Testis (tissue), 2 donors: ENCODE measurements at regions not wholly inside any gene's neighbourhood (a gene's known extent, or its start where the extent isn't known, plus 50 kb on each side); places are given as distances from the start of the nearest gene placed in this dataset.

Experiments
- POLR2A ChIP-seq: fragments of 450-650 bp; IDR thresholded peaks from one replicate; pipeline ENCODE4 v1.6.1; 2017; ENCODE audit warnings: antibody characterized with exemption, mild to moderate bottlenecking, moderate library complexity
- TF ChIP-seq, protein P1 (sequence below), 3 experiments: fragments of 450-650 bp in 2 of 3; fragments of 200-600 bp in 1 of 3; sonication (generic) in 1 of 3; IDR thresholded peaks; one replicate each; pipeline ENCODE4 v1.5.1; 2016 to 2019; ENCODE audit warnings: antibody characterized with exemption in 3 of 3, mild to moderate bottlenecking in 2 of 3, moderate library complexity in 1 of 3

DNA sequence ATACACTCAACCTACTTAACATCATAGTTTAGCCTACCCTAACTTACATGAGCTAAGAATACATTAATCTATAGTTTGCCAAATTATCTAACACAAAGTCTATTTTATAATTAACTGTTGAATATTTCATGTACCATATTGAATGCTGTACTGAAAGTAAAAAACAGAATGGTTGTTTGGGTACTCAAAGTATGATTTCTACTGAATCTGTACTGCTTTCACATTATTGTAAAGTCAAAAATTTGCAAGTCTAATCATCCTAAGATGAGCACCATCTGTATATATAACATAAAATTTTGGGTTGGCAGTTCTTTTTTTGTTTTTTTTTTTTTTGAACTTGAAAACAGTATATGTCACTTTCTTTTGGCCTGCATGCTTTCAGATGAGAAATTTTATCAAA, 1212.6 kb downstream of the SLITRK5 start:
- TF ChIP-seq, protein P1, sequence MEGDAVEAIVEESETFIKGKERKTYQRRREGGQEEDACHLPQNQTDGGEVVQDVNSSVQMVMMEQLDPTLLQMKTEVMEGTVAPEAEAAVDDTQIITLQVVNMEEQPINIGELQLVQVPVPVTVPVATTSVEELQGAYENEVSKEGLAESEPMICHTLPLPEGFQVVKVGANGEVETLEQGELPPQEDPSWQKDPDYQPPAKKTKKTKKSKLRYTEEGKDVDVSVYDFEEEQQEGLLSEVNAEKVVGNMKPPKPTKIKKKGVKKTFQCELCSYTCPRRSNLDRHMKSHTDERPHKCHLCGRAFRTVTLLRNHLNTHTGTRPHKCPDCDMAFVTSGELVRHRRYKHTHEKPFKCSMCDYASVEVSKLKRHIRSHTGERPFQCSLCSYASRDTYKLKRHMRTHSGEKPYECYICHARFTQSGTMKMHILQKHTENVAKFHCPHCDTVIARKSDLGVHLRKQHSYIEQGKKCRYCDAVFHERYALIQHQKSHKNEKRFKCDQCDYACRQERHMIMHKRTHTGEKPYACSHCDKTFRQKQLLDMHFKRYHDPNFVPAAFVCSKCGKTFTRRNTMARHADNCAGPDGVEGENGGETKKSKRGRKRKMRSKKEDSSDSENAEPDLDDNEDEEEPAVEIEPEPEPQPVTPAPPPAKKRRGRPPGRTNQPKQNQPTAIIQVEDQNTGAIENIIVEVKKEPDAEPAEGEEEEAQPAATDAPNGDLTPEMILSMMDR (IDR thresholded peaks at IDR 0.05), result no peak
- TF ChIP-seq POLR2A, result no peak
